CD14-positive monocyte (primary cell): ENCODE measurements at regions not wholly inside any gene's neighbourhood (a gene's known extent, or its start where the extent isn't known, plus 50 kb on each side); places are given as distances from the start of the nearest gene placed in this dataset. TPM values are rescaled to one million over a fixed set of nuclear protein-coding genes. Genes with fewer than 3 reads are reported as not detected.
"Not testable (repeated sequence)": the region's sequence is repeated elsewhere in the genome, so short reads cannot be mapped to it uniquely, and the experiment has no call there.

ENCODE experiments used
- DNase-seq, 3 donors: peaks; one replicate each; pipeline ENCODE4 v3.0.0-alpha.2; 2011 to 2022
- H2AFZ ChIP-seq: 2 replicates; pipeline ENCODE4 v1.6.0; 2012; ENCODE audit warnings: mild to moderate bottlenecking, low read depth, low read length, inconsistent platforms; ENCODE audit not compliant: insufficient read depth, poor library complexity, severe bottlenecking
- H3K27ac ChIP-seq, 2 donors: 1 replicate in 1 of 2; 2 replicates in 1 of 2; pipeline ENCODE4 v1.5.1; 2012 to 2013; ENCODE audit warnings: low read length in 2 of 2, control low read depth in 1 of 2, inconsistent platforms in 1 of 2, low read depth in 1 of 2, mild to moderate bottlenecking in 1 of 2
- H3K27me3 ChIP-seq, 2 donors: one replicate each; pipeline versions ENCODE4 v1.6.0 to v1.6.1; 2011 to 2013; ENCODE audit warnings: low read length in 2 of 2; ENCODE audit not compliant: control insufficient read depth in 2 of 2, insufficient read depth in 2 of 2
- H3K36me3 ChIP-seq, 2 donors: replicated peaks in 1 of 2; 1 replicate in 1 of 2; 2 replicates in 1 of 2; pipeline versions ENCODE4 v1.5.1 to v1.6.1; 2012 to 2013; ENCODE audit warnings: low read length in 2 of 2, control low read depth in 1 of 2, inconsistent platforms in 1 of 2, mild to moderate bottlenecking in 1 of 2; ENCODE audit not compliant: insufficient read depth in 2 of 2, control insufficient read depth in 1 of 2
- H3K4me1 ChIP-seq, 2 donors: 1 replicate in 1 of 2; 2 replicates in 1 of 2; pipeline versions ENCODE4 v1.5.1 to v1.6.1; 2012 to 2013; ENCODE audit warnings: low read length in 2 of 2, control low read depth in 1 of 2, inconsistent platforms in 1 of 2, mild to moderate bottlenecking in 1 of 2, moderate library complexity in 1 of 2; ENCODE audit not compliant: insufficient read depth in 2 of 2, control insufficient read depth in 1 of 2
- H3K4me2 ChIP-seq: replicated peaks from 2 replicates; pipeline ENCODE3; 2012; ENCODE audit warnings: low read length, moderate library complexity, mild to moderate bottlenecking; ENCODE audit not compliant: poor library complexity, severe bottlenecking; ENCODE audit errors: extremely low read depth
- H3K4me3 ChIP-seq, 3 experiments: fragments of 200-600 bp in 1 of 3; sonication (generic) in 1 of 3; replicated peaks in 1 of 3; 1 replicate in 2 of 3; 2 replicates in 1 of 3; pipeline ENCODE4 v1.5.1; 2011 to 2013; ENCODE audit warnings: low read length in 3 of 3, mild to moderate bottlenecking in 3 of 3, control low read depth in 2 of 3, low read depth in 2 of 3, inconsistent platforms in 1 of 3, moderate library complexity in 1 of 3
- H3K79me2 ChIP-seq: 2 replicates; pipeline ENCODE4 v1.6.0; 2012; ENCODE audit warnings: mild to moderate bottlenecking, control low read depth, inconsistent platforms, low read length, moderate library complexity; ENCODE audit not compliant: insufficient read depth
- H3K9ac ChIP-seq: 2 replicates; pipeline ENCODE4 v1.6.0; 2017; ENCODE audit warnings: low read length, mild to moderate bottlenecking; ENCODE audit not compliant: insufficient read depth, poor library complexity, severe bottlenecking
- H3K9me3 ChIP-seq, 2 donors: replicated peaks in 1 of 2; 1 replicate in 1 of 2; 2 replicates in 1 of 2; pipeline versions ENCODE4 v1.5.1 to v1.6.1; 2012 to 2013; ENCODE audit warnings: low read length in 2 of 2, control low read depth in 1 of 2; ENCODE audit not compliant: control insufficient read depth in 1 of 2, insufficient read depth in 1 of 2
- H4K20me1 ChIP-seq: 2 replicates; pipeline ENCODE4 v1.6.0; 2012; ENCODE audit warnings: mild to moderate bottlenecking, low read length, control low read depth, moderate library complexity; ENCODE audit not compliant: insufficient read depth
- H3K27ac Mint-ChIP-seq, 7 donors: one replicate each; pipeline ENCODE4 v1.8.0; 2020; ENCODE audit warnings: mild to moderate bottlenecking in 7 of 7, mixed read lengths in 7 of 7, moderate library complexity in 6 of 7, inconsistent platforms in 2 of 7
- H3K27me3 Mint-ChIP-seq, 3 donors: one replicate each; pipeline ENCODE4 v1.8.0; 2021 to 2022; ENCODE audit warnings: low read depth in 3 of 3, mild to moderate bottlenecking in 3 of 3, mixed read lengths in 3 of 3, moderate library complexity in 3 of 3, inconsistent platforms in 1 of 3
- H3K36me3 Mint-ChIP-seq, 2 donors: one replicate each; pipeline ENCODE4 v1.8.0; 2020; ENCODE audit warnings: mixed read lengths in 2 of 2, inconsistent platforms in 1 of 2, mild to moderate bottlenecking in 1 of 2
- H3K4me1 Mint-ChIP-seq: one replicate; pipeline ENCODE4 v1.8.0; 2020; ENCODE audit warnings: mild to moderate bottlenecking, mixed read lengths
- H3K4me3 Mint-ChIP-seq, 2 donors: one replicate each; pipeline ENCODE4 v1.8.0; 2020; ENCODE audit warnings: mild to moderate bottlenecking in 2 of 2, mixed read lengths in 2 of 2, moderate library complexity in 1 of 2
- H3K9me3 Mint-ChIP-seq, 7 donors: one replicate each; pipeline ENCODE4 v1.8.0; 2020 to 2022; ENCODE audit warnings: mixed read lengths in 7 of 7, mild to moderate bottlenecking in 6 of 7, moderate library complexity in 6 of 7, inconsistent platforms in 2 of 7
- WGBS: methylation state at CpG from one replicate; pipeline ENCODE4 v1.1.5; 2013; ENCODE audit warnings: missing lambda C conversion rate; ENCODE audit not compliant: insufficient coverage; 5-methylcytosine and 5-hydroxymethylcytosine counted together
- intact Hi-C, 2 donors: fragments of 100-400 bp; cut with micrococcal nuclease; formaldehyde crosslinking; loops; one replicate each; pipeline versions ENCODE4 v1.15.0 to v1.15.1; 2023
- small RNA-seq: library from RNA; depleted of rRNA; stranded (forward); fragments of <200 nt; gene quantifications from one replicate; pipeline ENCODE3, GENCODE V24; 2012; ENCODE audit warnings: low read depth; ENCODE audit not compliant: insufficient read length
- TF ChIP-seq, protein P1 (sequence below): fragments of 200-600 bp; IDR thresholded peaks from one replicate; pipeline ENCODE4 v1.8.0; 2022; ENCODE audit warnings: antibody characterized with exemption, mild to moderate bottlenecking

DNA sequence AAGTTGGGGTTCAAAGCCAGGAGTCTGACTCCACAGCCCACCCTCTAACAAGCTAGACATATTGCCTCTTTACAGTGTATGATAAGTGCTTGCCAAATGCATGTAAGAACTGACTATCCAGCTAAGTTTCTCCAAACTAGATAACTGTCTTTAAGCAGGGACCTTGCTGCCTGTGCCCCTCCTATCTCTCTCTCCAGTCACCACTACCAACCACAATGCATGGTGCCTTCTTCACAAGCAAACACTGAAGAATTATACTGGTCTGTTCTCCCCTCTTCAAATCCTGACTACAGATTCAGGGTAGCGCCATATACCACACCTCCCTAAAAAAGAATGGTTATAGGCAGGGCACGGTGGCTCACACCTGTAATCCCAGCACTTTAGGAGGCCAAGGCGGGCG lies 55.3 kb upstream of the WIPF3 start:
- H3K9me3 Mint-ChIP-seq, H3K4me3 Mint-ChIP-seq, H3K4me3 ChIP-seq, H3K36me3 Mint-ChIP-seq, H3K4me1 ChIP-seq, H3K9ac ChIP-seq, H3K79me2 ChIP-seq, H3K36me3 ChIP-seq, H3K4me2 ChIP-seq, H2AFZ ChIP-seq, H3K27me3 Mint-ChIP-seq, H4K20me1 ChIP-seq, H3K9me3 ChIP-seq, intact Hi-C loops, H3K4me1 Mint-ChIP-seq, H3K27me3 ChIP-seq, H3K27ac ChIP-seq, H3K27ac Mint-ChIP-seq, DNase-seq: not testable (repeated sequence)
- 80% methylated on average over 1 of the region's 4 CpGs for WGBS

GRCh38 chr7:29754874-29755490 lies 51.3 kb upstream of the WIPF3 start:
- TF ChIP-seq, protein P1, sequence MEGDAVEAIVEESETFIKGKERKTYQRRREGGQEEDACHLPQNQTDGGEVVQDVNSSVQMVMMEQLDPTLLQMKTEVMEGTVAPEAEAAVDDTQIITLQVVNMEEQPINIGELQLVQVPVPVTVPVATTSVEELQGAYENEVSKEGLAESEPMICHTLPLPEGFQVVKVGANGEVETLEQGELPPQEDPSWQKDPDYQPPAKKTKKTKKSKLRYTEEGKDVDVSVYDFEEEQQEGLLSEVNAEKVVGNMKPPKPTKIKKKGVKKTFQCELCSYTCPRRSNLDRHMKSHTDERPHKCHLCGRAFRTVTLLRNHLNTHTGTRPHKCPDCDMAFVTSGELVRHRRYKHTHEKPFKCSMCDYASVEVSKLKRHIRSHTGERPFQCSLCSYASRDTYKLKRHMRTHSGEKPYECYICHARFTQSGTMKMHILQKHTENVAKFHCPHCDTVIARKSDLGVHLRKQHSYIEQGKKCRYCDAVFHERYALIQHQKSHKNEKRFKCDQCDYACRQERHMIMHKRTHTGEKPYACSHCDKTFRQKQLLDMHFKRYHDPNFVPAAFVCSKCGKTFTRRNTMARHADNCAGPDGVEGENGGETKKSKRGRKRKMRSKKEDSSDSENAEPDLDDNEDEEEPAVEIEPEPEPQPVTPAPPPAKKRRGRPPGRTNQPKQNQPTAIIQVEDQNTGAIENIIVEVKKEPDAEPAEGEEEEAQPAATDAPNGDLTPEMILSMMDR: no peak
- Histone ChIP-seq H3K36me3 (no peaks in the 10 kb centered on the region), H3K79me2 (no peaks in the 10 kb centered on the region), H3K27me3 (no peaks in the 10 kb centered on the region), H4K20me1 (no peaks in the 10 kb centered on the region), H2AFZ (no peak overlapping the region), H3K9ac (no peak overlapping the region), H3K4me3 (no peak overlapping the region), H3K9me3 (no peaks in the 10 kb centered on the region), H3K27ac (no peak overlapping the region), H3K4me1 (no peaks in the 10 kb centered on the region), H3K4me2 (no peak overlapping the region)
- DNase-seq: no peak
- H3K4me3 Mint-ChIP-seq: no peak overlapping the region
- H3K36me3 Mint-ChIP-seq: no peaks in the 10 kb centered on the region
- intact Hi-C loops: no loop called here
- no peak overlapping the region for H3K27ac Mint-ChIP-seq
- H3K4me1 Mint-ChIP-seq: no peaks in the 10 kb centered on the region
- peaks cover 0 to 2% (median 0%) of the 10 kb centered on the region in 7 donors for H3K9me3 Mint-ChIP-seq
- H3K27me3 Mint-ChIP-seq: peaks cover 0 to 4% (median 2%) of the 10 kb centered on the region in 3 donors
- WGBS: 94% methylated on average over 2 of the region's 6 CpGs

Small RNA genes in the stretch of these regions (small RNA-seq; reads per million reads assigned to genes)
- gene MIR550A3 (not detected), gene TMSB4XP3 (not detected)
